ENCODE measurements at regions not wholly inside any gene's neighbourhood (a gene's known extent, or its start where the extent isn't known, plus 50 kb on each side); places are given as distances from the start of the nearest gene placed in this dataset.

DNA sequence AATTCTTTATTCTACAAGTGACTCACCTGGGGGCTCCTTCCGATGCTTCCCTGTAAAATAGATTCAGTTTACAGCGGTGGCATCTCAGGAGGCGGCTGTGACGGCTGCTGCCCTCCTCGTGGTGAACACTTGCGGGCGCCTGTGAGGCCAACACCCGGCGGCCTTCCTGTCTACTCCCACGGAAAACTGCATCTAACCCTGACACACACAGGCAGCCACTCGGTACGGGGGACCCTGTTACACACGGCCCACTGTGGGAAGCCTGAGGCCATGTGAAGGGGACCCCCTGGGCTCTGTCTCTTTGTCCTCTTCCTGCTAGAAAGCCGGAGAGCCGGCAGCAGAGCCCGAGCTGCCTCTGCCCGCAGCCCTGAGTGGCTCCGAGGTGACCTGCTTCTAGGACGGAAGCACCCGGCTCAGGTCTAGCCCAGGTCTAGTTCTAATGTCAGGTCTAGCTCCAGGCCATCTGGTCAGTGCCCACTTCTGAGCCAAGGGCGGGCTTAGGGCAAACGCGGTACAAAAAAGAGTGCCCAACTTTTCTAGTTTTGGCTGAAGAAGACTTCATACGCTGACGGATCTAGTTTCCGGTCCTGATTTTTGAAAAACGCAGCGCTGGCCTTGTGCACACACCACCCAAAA, 159.4 kb downstream of the ENGASE start:
- no peak for DNase-seq

- DNase-seq = no peak
Observed at GRCh38 chr17:79232957-79233356, 158.3 kb downstream of the ENGASE start.

DNA sequence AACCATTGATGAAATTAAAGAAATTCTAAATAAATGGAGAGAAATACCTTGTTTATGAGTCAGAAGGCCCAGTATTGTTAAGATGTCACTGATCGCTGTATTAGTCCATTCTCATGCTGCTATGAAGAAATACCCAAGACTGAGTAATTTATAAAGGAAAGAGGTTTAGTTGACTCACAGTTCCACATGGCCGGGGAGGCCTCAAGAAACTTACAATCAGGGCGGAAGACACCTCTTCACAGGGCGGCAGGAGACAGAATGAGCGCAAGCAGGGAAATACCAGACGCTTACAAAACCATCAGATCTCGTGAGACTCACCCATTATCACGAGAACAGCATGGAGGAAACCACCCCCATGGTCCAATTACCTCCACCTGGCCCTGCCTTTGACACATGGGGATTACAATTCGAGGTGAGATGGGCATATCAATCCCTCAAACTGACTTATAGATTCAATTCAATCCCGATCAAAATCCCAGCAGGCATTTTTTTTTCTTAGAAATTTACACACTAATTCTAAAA, 157.2 kb downstream of the ENGASE start:
- DNase-seq = no peak

GRCh38 chr17:79230576-79230975, 156.0 kb downstream of the ENGASE start:
- DNase-seq = no peak

DNA sequence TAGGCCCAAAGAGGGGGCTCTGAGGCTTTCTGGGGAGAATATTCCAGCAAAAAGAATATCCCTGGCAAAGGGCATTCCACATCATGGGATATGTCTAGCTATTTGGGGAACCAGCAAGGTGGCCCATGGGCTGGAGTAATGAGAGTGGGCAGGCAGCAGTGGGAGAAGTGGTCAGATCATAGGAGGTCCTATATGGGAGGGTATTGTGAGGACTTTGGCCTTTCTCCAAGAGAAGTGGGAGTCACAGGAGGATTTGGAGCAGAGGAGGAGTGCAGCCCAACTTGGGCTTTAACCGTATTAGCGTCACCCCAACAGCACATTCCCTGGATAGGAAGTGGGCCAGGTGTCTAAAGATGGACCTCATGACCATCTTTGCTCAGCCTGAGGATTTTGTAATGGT, 151.4 kb downstream of the ENGASE start:
- no peak for DNase-seq

GRCh38 chr17:79224903-79225302, 150.3 kb downstream of the ENGASE start:
- no peak for DNase-seq

DNA sequence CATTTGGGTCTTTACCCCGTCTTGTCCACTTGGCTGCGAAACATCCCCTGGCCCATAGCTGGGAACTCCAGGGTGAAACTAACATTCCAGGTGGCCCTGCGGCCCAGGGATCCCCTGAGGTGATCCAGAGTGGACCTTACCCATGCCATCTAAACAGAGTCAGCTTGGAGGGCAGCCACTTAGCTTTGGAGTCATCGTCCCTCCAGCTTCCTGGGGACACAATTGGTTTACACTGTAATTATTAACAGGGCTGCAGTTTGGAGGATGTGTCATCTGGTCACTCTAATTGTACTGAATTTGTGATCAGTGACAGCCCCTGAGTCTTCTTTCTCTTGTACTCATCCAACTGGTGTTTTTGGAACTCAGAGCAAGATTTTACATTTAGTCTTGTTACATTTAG, 149.9 kb downstream of the ENGASE start:
- DNase-seq = no peak

DNA sequence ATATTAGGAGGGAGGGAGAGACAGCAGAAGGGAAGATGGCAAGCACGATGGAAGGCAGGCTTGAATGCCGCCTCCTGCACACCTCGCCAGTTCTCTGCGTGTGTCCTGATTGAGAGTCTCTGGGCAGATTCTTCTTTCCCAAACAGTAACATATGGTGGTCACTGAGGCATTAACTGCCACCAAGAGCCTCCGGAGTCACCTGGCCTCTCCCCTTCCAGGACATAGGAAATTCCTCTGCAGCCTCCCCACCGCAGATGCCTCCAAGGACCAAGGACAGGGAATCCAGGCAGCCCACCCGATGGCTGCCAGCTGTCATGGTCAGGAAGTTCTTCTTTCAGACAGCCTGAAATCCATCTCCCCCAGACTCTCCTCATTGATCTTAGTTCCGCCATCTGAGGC, 149.3 kb downstream of the ENGASE start:
- DNase-seq = no peak

DNA sequence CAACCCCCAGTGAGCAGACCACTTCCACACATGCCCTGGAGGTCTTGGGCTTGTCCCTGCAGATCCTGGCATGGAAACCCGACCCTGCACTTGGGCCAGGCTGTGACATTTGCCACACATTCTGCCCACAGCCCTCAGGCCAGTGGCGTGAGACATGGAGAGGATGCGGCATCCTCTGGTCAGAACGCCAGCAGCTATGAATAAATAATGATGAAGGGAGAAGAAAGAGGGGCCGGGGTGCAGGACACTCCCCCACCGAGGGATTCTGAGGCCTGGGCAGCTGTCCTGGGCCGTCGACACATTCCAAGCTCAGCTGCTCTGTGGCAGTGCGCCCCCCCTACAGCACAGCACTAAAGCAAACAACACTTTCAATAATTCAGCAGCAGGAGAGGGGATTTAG, 148.8 kb downstream of the ENGASE start:
- DNase-seq = no peak

GRCh38 chr17:79221597-79221996, 147.0 kb downstream of the ENGASE start:
- no peak for DNase-seq

GRCh38 chr17:79220713-79221291, 146.2 kb downstream of the ENGASE start:
- DNase-seq = peak; percentile 53

DNA sequence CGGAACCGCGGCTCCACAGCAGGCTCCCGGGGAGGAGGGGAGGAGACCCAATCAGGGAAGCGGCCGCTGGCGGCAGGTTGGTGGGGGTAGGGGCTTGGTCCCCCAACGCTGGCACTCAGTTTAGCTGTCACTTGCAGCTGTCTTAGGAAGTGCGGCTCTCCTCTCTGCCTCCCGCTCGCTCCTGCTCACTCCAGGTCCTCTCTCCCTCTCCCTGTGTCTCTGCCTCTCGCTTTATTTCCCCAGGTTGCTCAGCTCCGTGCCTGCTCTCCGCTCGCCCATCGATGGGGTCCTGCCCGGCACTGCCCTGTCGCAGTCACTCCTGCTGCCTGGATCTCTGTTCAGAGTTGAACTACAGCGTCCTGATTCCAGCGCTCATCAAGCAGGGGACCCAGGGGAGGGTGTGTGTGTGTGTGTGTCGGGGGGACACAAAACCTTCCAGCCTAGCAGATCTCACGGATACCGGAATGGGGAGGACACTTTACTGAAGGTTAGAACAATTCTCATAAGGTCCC, 145.6 kb downstream of the ENGASE start:
- DNase-seq = no peak

GRCh38 chr17:79219208-79219935, 144.7 kb downstream of the ENGASE start:
- DNase-seq = no peak

- DNase-seq = no peak
Observed at GRCh38 chr17:79218825-79219200, 144.2 kb downstream of the ENGASE start.

DNA sequence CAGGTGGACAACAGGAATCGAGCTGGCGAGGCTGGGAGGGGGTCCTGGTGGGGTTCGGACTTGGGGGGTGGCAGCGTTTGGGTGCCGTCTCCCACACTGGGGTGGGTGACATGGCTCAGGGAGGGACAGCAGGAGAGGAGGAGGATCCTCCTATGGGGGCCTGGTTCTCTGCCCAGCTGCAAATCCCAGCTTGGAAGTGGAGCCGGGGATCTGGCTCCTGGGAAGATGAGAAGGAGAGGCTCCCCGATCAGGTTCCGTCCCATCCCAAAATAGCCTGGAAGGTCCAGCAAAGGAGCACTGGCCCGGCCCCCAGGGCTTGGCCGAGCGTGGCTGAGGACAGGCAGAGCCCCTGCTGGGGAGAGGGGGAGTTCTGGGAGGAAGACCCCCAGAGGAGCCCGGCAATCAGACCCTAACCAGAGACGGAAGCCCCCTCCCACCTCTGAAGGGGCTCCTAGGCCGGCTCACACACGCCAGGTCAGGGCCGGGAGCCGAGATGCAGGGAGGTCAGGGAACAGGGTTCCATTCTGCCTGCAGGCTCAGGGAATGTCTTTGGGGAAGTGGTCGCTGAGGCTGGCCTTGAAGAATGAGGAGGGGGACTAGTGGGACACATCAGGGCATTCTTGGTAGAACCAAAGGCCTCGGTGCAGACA, 143.7 kb downstream of the ENGASE start:
- no peak for DNase-seq

GRCh38 chr17:79217473-79218135, 143.0 kb downstream of the ENGASE start:
- no peak for DNase-seq

- DNase-seq = no peak
Observed at GRCh38 chr17:79216826-79217225, 142.2 kb downstream of the ENGASE start.

GRCh38 chr17:79216391-79216790, 141.8 kb downstream of the ENGASE start:
- DNase-seq = no peak

- DNase-seq = no peak
Observed at GRCh38 chr17:79215631-79216030, 141.0 kb downstream of the ENGASE start.

- no peak for DNase-seq
Observed at GRCh38 chr17:79214940-79215604, 140.4 kb downstream of the ENGASE start.

DNA sequence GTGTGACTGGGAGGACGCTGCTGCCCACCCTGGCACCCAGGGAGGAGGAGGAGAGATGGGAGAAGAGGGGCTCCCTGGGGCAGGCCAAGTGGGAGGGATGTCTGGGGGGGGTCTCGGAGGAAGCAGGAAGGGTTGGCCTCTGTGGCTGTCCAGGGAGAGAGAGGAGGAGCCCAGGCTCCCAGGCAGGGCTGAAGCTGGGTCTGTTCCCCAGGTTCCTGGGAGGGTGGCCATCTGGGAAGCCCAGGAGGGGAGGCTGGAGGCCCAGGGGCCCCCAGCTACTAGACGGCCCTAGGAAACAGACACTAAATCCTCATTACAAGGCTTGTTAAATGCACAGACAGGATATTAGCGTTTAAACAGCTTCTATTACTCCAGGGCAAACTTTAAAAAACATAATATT, 139.8 kb downstream of the ENGASE start:
- no peak for DNase-seq

DNA sequence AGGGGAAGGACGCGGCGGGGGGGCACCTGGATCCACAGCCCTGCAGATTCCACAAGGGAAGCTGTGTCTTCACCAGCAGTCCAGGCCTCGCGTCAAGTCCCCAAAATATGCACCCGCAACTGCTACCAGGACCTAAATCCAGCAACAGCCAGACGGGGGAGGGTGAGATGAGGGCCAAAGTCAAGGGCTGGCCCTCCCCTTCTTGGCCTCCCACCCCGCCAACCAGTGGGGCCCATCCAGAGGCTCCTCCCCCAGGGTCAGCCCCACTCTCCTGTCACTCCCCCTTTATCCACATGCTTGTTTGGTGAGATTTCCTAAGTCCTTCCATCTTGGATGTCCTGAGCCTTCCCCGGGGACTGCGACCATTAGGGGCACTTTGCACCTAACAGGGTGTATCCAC, 138.7 kb downstream of the ENGASE start:
- DNase-seq = no peak

Measured in activated CD8-positive, alpha-beta memory T cell treated with anti-CD3 and anti-CD28 coated beads, Interleukin-2, amount 50 U/mL, for 48 hours (primary cell).